ENCODE measurements at regions not wholly inside any gene's neighbourhood (a gene's known extent, or its start where the extent isn't known, plus 50 kb on each side); places are given as distances from the start of the nearest gene placed in this dataset.

- no peak for DNase-seq (ENCODE audit: low read depth)
These were observed 120.3 kb upstream of the IPO9 start for GRCh38 chr1:201708691-201709090.

GRCh38 chr1:201709564-201710295, 119.2 kb upstream of the IPO9 start:
- DNase-seq (ENCODE audit: low read depth): peak; percentile 83

GRCh38 chr1:201710632-201711597, 118.0 kb upstream of the IPO9 start:
- peak; percentile 42 for DNase-seq (ENCODE audit: low read depth)

GRCh38 chr1:201711811-201712210, 117.1 kb upstream of the IPO9 start:
- no peak for DNase-seq (ENCODE audit: low read depth)

- no peak for DNase-seq (ENCODE audit: low read depth)
These were observed 116.4 kb upstream of the IPO9 start for GRCh38 chr1:201712387-201713085.

- peak; percentile 99 for DNase-seq (ENCODE audit: low read depth)
These were observed 115.7 kb upstream of the IPO9 start for GRCh38 chr1:201713086-201713810.

GRCh38 chr1:201714542-201715329, 114.2 kb upstream of the IPO9 start:
- peak; percentile 100 for DNase-seq (ENCODE audit: low read depth)

- DNase-seq (ENCODE audit: low read depth): no peak
These were observed 113.6 kb upstream of the IPO9 start for GRCh38 chr1:201715351-201715750.

GRCh38 chr1:201715801-201716741, 112.9 kb upstream of the IPO9 start:
- DNase-seq (ENCODE audit: low read depth): no peak

GRCh38 chr1:201716742-201717135, 112.2 kb upstream of the IPO9 start:
- no peak for DNase-seq (ENCODE audit: low read depth)

GRCh38 chr1:201717286-201717685, 111.7 kb upstream of the IPO9 start:
- no peak for DNase-seq (ENCODE audit: low read depth)

- no peak for DNase-seq (ENCODE audit: low read depth)
These were observed 110.4 kb upstream of the IPO9 start for GRCh38 chr1:201718346-201719202.

GRCh38 chr1:201719812-201720521, 109.0 kb upstream of the IPO9 start:
- DNase-seq (ENCODE audit: low read depth): no peak

GRCh38 chr1:201720522-201720844, 108.5 kb upstream of the IPO9 start:
- no peak for DNase-seq (ENCODE audit: low read depth)

- DNase-seq (ENCODE audit: low read depth): peak; percentile 86
These were observed 107.6 kb upstream of the IPO9 start for GRCh38 chr1:201721082-201722049.

GRCh38 chr1:201724039-201724765, 104.8 kb upstream of the IPO9 start:
- no peak for DNase-seq (ENCODE audit: low read depth)

GRCh38 chr1:201724766-201725118, 104.2 kb upstream of the IPO9 start:
- no peak for DNase-seq (ENCODE audit: low read depth)
